Endothelial cell of umbilical vein (primary cell): ENCODE measurements at regions not wholly inside any gene's neighbourhood (a gene's known extent, or its start where the extent isn't known, plus 50 kb on each side); places are given as distances from the start of the nearest gene placed in this dataset.

Source experiments
- BruUV-seq: library from RNA; stranded (reverse); fragments of 400-500 nt; replicated peaks from 2 replicates; lab custom pipeline; 2021; lab: Mats Ljungman, UMichigan
- CTCF ChIA-PET: fragments of 300-600, 350-600 bp; sonication (Branson Sonifier 250); formaldehyde crosslinking; loops from one replicate; lab custom pipeline; 2021; ENCODE audit warnings: antibody characterized with exemption, inconsistent platforms; lab: Charles Lee
- POLR2A ChIA-PET: fragments of 300-600, 350-600 bp; sonication (Branson Sonifier 250); formaldehyde crosslinking; loops from one replicate; lab custom pipeline; 2021; ENCODE audit warnings: antibody characterized with exemption, inconsistent platforms; lab: Charles Lee
- DNase-seq: peaks from one replicate; pipeline ENCODE4 v3.0.0-alpha.2; 2011; ENCODE audit warnings: low read depth, low spot score
- FAIRE-seq: peaks from 2 replicates; lab custom pipeline; 2011; peaks lifted over from hg19 to GRCh38; lab: Jason Lieb, UNC
- H2AFZ ChIP-seq: 2 replicates; pipeline ENCODE4 v1.6.0; 2012; ENCODE audit warnings: low read depth, low read length, control low read depth, inconsistent platforms
- H3K27ac ChIP-seq: 2 replicates; pipeline ENCODE4 v1.5.1; 2011; ENCODE audit warnings: low read depth, mild to moderate bottlenecking, control low read depth, low read length, moderate library complexity; ENCODE audit not compliant: insufficient read depth
- H3K27me3 ChIP-seq, 2 experiments: 2 replicates each; pipeline versions ENCODE4 v1.6.0 to v1.6.1; 2011; ENCODE audit warnings: low read length in 2 of 2, mixed read lengths in 1 of 2; ENCODE audit not compliant: control insufficient read depth in 2 of 2, insufficient read depth in 2 of 2
- H3K36me3 ChIP-seq, 2 experiments: 2 replicates in 1 of 2; 3 replicates in 1 of 2; pipeline ENCODE4 v1.5.1; 2011; ENCODE audit warnings: low read length in 2 of 2, mild to moderate bottlenecking in 1 of 2, moderate library complexity in 1 of 2; ENCODE audit not compliant: control insufficient read depth in 2 of 2, insufficient read depth in 2 of 2; ENCODE audit errors: extremely low read depth in 1 of 2
- H3K4me1 ChIP-seq: 3 replicates; pipeline ENCODE4 v1.5.1; 2011; ENCODE audit warnings: mild to moderate bottlenecking, low read length; ENCODE audit not compliant: control insufficient read depth, insufficient read depth; ENCODE audit errors: extremely low read depth
- H3K4me2 ChIP-seq: 2 replicates; pipeline ENCODE4 v1.6.1; 2011; ENCODE audit warnings: low read length, control low read depth, mixed read lengths; ENCODE audit not compliant: insufficient read depth
- H3K4me3 ChIP-seq, 3 experiments: fragments of 200-600 bp in 1 of 3; sonication (generic), shearing (Covaris generic) in 1 of 3; replicated peaks in 1 of 3; 2 replicates each; pipeline ENCODE4 v1.5.1; 2011 to 2016; ENCODE audit warnings: control low read depth in 3 of 3, low read length in 3 of 3, mild to moderate bottlenecking in 2 of 3, inconsistent platforms in 1 of 3, low read depth in 1 of 3, moderate library complexity in 1 of 3; ENCODE audit not compliant: insufficient read depth in 1 of 3
- H3K79me2 ChIP-seq: 2 replicates; pipeline ENCODE4 v1.6.0; 2012; ENCODE audit warnings: low read length, inconsistent platforms; ENCODE audit not compliant: control insufficient read depth, insufficient read depth
- H3K9ac ChIP-seq: replicated peaks from 2 replicates; pipeline ENCODE3; 2011; ENCODE audit warnings: low read length, control low read depth; ENCODE audit not compliant: insufficient read depth; ENCODE audit errors: extremely low read depth
- H3K9me1 ChIP-seq: replicated peaks from 3 replicates; pipeline ENCODE4 v1.6.0; 2011; ENCODE audit warnings: mild to moderate bottlenecking, low read length; ENCODE audit not compliant: control insufficient read depth, insufficient read depth; ENCODE audit errors: extremely low read depth
- H3K9me3 ChIP-seq: replicated peaks from 2 replicates; pipeline ENCODE4 v1.5.1; 2012; ENCODE audit warnings: low read length, inconsistent platforms; ENCODE audit not compliant: control insufficient read depth, insufficient read depth
- H4K20me1 ChIP-seq: replicated peaks from 2 replicates; pipeline ENCODE3; 2011; ENCODE audit warnings: mild to moderate bottlenecking, low read length; ENCODE audit not compliant: control insufficient read depth, insufficient read depth; ENCODE audit errors: extremely low read depth
- CTCF ChIP-seq, 2 donors: IDR thresholded peaks; 1 replicate in 1 of 2; 2 replicates in 1 of 2; pipeline ENCODE4 v1.5.1; 2011; ENCODE audit warnings: low read length in 2 of 2, mild to moderate bottlenecking in 2 of 2, moderate library complexity in 2 of 2, control low read depth in 1 of 2, inconsistent platforms in 1 of 2, low read depth in 1 of 2; ENCODE audit not compliant: insufficient read depth in 1 of 2; ENCODE audit errors: extremely low read depth in 1 of 2
- EZH2 ChIP-seq: IDR thresholded peaks from 2 replicates; pipeline ENCODE4 v1.6.1; 2012; ENCODE audit warnings: borderline replicate concordance, low read depth, mild to moderate bottlenecking, moderate library complexity, low read length, inconsistent platforms; ENCODE audit not compliant: severe bottlenecking
- FOS ChIP-seq: IDR thresholded peaks from 2 replicates; pipeline ENCODE4 v1.6.1; 2011; ENCODE audit warnings: mild to moderate bottlenecking, low read length, moderate library complexity, borderline replicate concordance; ENCODE audit not compliant: insufficient read depth
- GATA2 ChIP-seq: IDR thresholded peaks from 2 replicates; pipeline ENCODE4 v1.7.0; 2011; ENCODE audit warnings: low read depth, mild to moderate bottlenecking, moderate library complexity, mixed read lengths, low read length; ENCODE audit not compliant: insufficient read length, insufficient read depth
- JUN ChIP-seq: IDR thresholded peaks from 2 replicates; pipeline ENCODE4 v1.6.1; 2011; ENCODE audit warnings: borderline replicate concordance, low read depth; ENCODE audit not compliant: insufficient read length, insufficient read depth
- MAX ChIP-seq: IDR thresholded peaks from 2 replicates; pipeline ENCODE4 v1.6.1; 2011; ENCODE audit not compliant: insufficient read depth, insufficient read length
- MYC ChIP-seq: IDR thresholded peaks from one replicate; pipeline ENCODE4 v1.6.1; 2011; ENCODE audit warnings: mild to moderate bottlenecking, low read depth, low read length
- POLR2A ChIP-seq: IDR thresholded peaks from 2 replicates; pipeline ENCODE4 v1.6.1; 2012; ENCODE audit warnings: low read depth, mild to moderate bottlenecking, control low read depth, low read length
- POLR2AphosphoS5 ChIP-seq: IDR thresholded peaks from 2 replicates; pipeline ENCODE4 v1.6.1; 2012; ENCODE audit warnings: low read depth, mild to moderate bottlenecking, control low read depth, low read length, moderate library complexity; ENCODE audit not compliant: insufficient read depth
- dilution Hi-C: fragments of 300-500 bp; cut with MboI; formaldehyde crosslinking; loops from one replicate; pipeline ENCODE4 v1.15.0; 2019; ENCODE audit warnings: low sequenced_read_pairs; ENCODE audit not compliant: extremely low pct_ligation_motif_present
- intact Hi-C: fragments of 100-400 bp; cut with micrococcal nuclease; formaldehyde crosslinking; loops from one replicate; pipeline ENCODE4 v1.10.0; 2022

GRCh38 chr12:84054811-84055210 lies 857.8 kb downstream of the SLC6A15 start:
- Histone ChIP-seq H3K79me2 (no peaks in the 10 kb centered on the region), H3K9me3 (no peaks in the 10 kb centered on the region), H2AFZ (no peak overlapping the region), H3K36me3 (no peaks in the 10 kb centered on the region), H4K20me1 (no peaks in the 10 kb centered on the region), H3K4me3 (no peak overlapping the region), H3K27ac (no peak overlapping the region), H3K9me1 (no peaks in the 10 kb centered on the region), H3K9ac (no peak overlapping the region), H3K27me3 (no peaks in the 10 kb centered on the region), H3K4me2 (no peak overlapping the region), H3K4me1 (no peaks in the 10 kb centered on the region)
- TF ChIP-seq GATA2, result no peak
- TF ChIP-seq CTCF (IDR thresholded peaks at IDR 0.05; ENCODE audit: extremely low read depth in 1 of 2, insufficient read depth in 1 of 2, low read depth in 1 of 2, low read length in 2 of 2), result no peak
- TF ChIP-seq POLR2AphosphoS5, result no peak
- TF ChIP-seq POLR2A, result no peak
- no peak for TF ChIP-seq MYC
- no peak for TF ChIP-seq MAX
- TF ChIP-seq JUN, result no peak
- TF ChIP-seq FOS, result no peak
- TF ChIP-seq EZH2, result no peak
- ChIA-PET POLR2A (no interaction called here), CTCF (no interaction called here)
- FAIRE-seq, result no peak
- intact Hi-C loops, result no loop called here
- BruUV-seq, result no TSS peak
- dilution Hi-C loops, result no loop called here
- DNase-seq, result no peak
